ENCODE measurements at regions not wholly inside any gene's neighbourhood (a gene's known extent, or its start where the extent isn't known, plus 50 kb on each side); places are given as distances from the start of the nearest gene placed in this dataset.

DNA sequence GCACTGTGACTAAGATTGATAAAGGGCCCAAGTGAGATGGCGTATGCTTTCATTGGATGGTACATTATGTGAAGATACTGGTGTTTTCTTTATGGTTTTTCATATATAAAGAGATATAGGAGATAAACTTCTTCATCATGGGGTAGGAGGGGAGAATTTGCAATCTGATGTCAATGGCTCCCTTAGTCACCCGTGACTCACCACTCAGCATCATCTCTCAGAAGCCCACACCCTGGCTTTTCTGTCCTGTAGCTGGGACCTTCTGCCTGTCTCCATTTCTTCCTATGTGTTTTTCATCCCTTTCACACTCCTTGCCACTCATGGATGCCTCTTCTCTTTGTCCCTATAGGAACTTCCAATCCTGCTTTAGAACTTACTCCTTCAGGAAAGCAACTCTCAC, 114.3 kb upstream of the SEMA6D start:
- no peak for TF ChIP-seq GATA2 (IDR thresholded peaks at IDR 0.05; ENCODE audit: low read depth, low read length)
- no peak for TF ChIP-seq GATA3 (IDR thresholded peaks at IDR 0.05; ENCODE audit: low read depth, low read length)
